K562 (cell line): ENCODE measurements at regions not wholly inside any gene's neighbourhood (a gene's known extent, or its start where the extent isn't known, plus 50 kb on each side); places are given as distances from the start of the nearest gene placed in this dataset.

Source experiments
- ATAC-seq: fragments of 200-7000 bp; cut with Tn5 transposase; 3 replicates; pipeline ENCODE4 v1.9.1; 2020; ENCODE audit warnings: moderate library complexity
- BruUV-seq: library from RNA; stranded (reverse); fragments of 400-500 nt; replicated peaks from 2 replicates; lab custom pipeline; 2021; lab: Mats Ljungman, UMichigan
- CTCF ChIA-PET: fragments of 300-600 bp; formaldehyde crosslinking; extraction: SDS; loops from one replicate; lab custom pipeline; 2021; ENCODE audit warnings: low intra/inter-chr PET ratio; lab: Yijun Ruan, JAX
- POLR2A ChIA-PET: fragments of 300-600, 350-650 bp; sonication (Branson Sonifier 250); formaldehyde crosslinking; extraction: SDS; loops from one replicate; lab custom pipeline; 2021; ENCODE audit warnings: antibody characterized with exemption, inconsistent platforms; lab: Yijun Ruan, JAX
- DNase-seq, 4 experiments: peaks; one replicate each; pipeline versions ENCODE4 v3.0.0 to v3.0.0-alpha.2; 2011 to 2018; ENCODE audit warnings: low spot score in 3 of 4, mixed read lengths in 3 of 4; ENCODE audit errors: extremely low read depth in 1 of 4
- FAIRE-seq: peaks from 2 replicates; lab custom pipeline; 2011; peaks lifted over from hg19 to GRCh38; lab: Jason Lieb, UNC
- H2AFZ ChIP-seq: 2 replicates; pipeline ENCODE4 v1.6.0; 2011; ENCODE audit warnings: low read depth, low read length, control low read depth, inconsistent platforms
- H3K27ac ChIP-seq: fragments of 200-600 bp; 3 replicates; pipeline ENCODE4 v1.8.0; 2011; ENCODE audit warnings: low read depth, mild to moderate bottlenecking, control low read depth, inconsistent platforms, low read length, moderate library complexity, mixed read lengths; ENCODE audit errors: extremely low read depth
- H3K27me3 ChIP-seq, 2 experiments: fragments of 300-600 bp in 1 of 2; 2 replicates in 1 of 2; 3 replicates in 1 of 2; pipeline versions ENCODE4 v1.6.0 to v1.8.0; 2011; ENCODE audit warnings: inconsistent platforms in 2 of 2, low read length in 2 of 2, mild to moderate bottlenecking in 1 of 2, mixed read lengths in 1 of 2, moderate library complexity in 1 of 2; ENCODE audit not compliant: control insufficient read depth in 2 of 2, insufficient read depth in 2 of 2
- H3K36me3 ChIP-seq: fragments of 300-600 bp; 3 replicates; pipeline ENCODE4 v1.8.0; 2011; ENCODE audit warnings: mild to moderate bottlenecking, low read length, inconsistent platforms; ENCODE audit not compliant: control insufficient read depth, insufficient read depth
- H3K4me1 ChIP-seq, 2 experiments: fragments of 200-600 bp in 1 of 2; replicated peaks in 1 of 2; 2 replicates in 1 of 2; 3 replicates in 1 of 2; pipeline versions ENCODE4 v1.5.1 to v1.8.0; 2011; ENCODE audit warnings: inconsistent platforms in 2 of 2, low read length in 2 of 2, mild to moderate bottlenecking in 1 of 2, mixed read lengths in 1 of 2, moderate library complexity in 1 of 2; ENCODE audit not compliant: control insufficient read depth in 2 of 2, insufficient read depth in 2 of 2
- H3K4me2 ChIP-seq: 2 replicates; pipeline ENCODE4 v1.6.1; 2011; ENCODE audit warnings: low read length, control low read depth, inconsistent platforms, mixed read lengths; ENCODE audit not compliant: insufficient read depth
- H3K4me3 ChIP-seq: fragments of 200-600 bp; sonication (generic), shearing (Covaris generic); 2 replicates; pipeline ENCODE4 v1.5.1; 2016; ENCODE audit warnings: control low read depth, inconsistent platforms
- H3K79me2 ChIP-seq: fragments of 200-600 bp; 3 replicates; pipeline ENCODE4 v1.8.0; 2011; ENCODE audit warnings: low read length, inconsistent platforms; ENCODE audit not compliant: control insufficient read depth, insufficient read depth
- H3K9ac ChIP-seq, 2 experiments: 2 replicates each; pipeline versions ENCODE4 v1.6.0 to v1.6.1; 2011; ENCODE audit warnings: low read depth in 2 of 2, low read length in 2 of 2, control low read depth in 1 of 2, inconsistent platforms in 1 of 2, mild to moderate bottlenecking in 1 of 2, mixed read lengths in 1 of 2; ENCODE audit not compliant: insufficient read depth in 1 of 2
- H3K9me1 ChIP-seq: one replicate; pipeline ENCODE4 v1.6.0; 2011; ENCODE audit warnings: inconsistent platforms, mild to moderate bottlenecking, low read length, moderate library complexity; ENCODE audit not compliant: control insufficient read depth, insufficient read depth
- H3K9me3 ChIP-seq: replicated peaks from 2 replicates; pipeline ENCODE4 v1.5.1; 2011; ENCODE audit warnings: low read depth, low read length, inconsistent platforms; ENCODE audit not compliant: control insufficient read depth, insufficient read depth
- H4K20me1 ChIP-seq: replicated peaks from 2 replicates; pipeline ENCODE4 v1.6.1; 2011; ENCODE audit warnings: low read length, inconsistent platforms, mixed read lengths; ENCODE audit not compliant: control insufficient read depth, insufficient read depth
- C11orf30 ChIP-seq: fragments of 450-650 bp; IDR thresholded peaks from 2 replicates; pipeline ENCODE4 v1.6.1; 2016; ENCODE audit warnings: low read depth, mild to moderate bottlenecking
- KLF13 ChIP-seq: fragments of 450-650 bp; IDR thresholded peaks from 2 replicates; pipeline ENCODE4 v1.6.1; 2016; ENCODE audit warnings: missing genetic modification characterization, low read depth, mild to moderate bottlenecking, missing compliant biosample characterization, moderate library complexity, borderline replicate concordance
- OTX1 ChIP-seq: fragments of 450-650 bp; formaldehyde crosslinking; IDR thresholded peaks from 2 replicates; pipeline ENCODE4 v1.4.0; 2022; ENCODE audit warnings: mild to moderate bottlenecking
- PTBP1 ChIP-seq: fragments of 200-400 bp; formaldehyde crosslinking; IDR thresholded peaks from 2 replicates; pipeline ENCODE4 v1.6.1; 2017; ENCODE audit warnings: low read depth, low read length
- RBBP5 ChIP-seq: fragments of 200-600 bp; sonication (generic); IDR thresholded peaks from 2 replicates; pipeline ENCODE4 v1.6.1; 2012; ENCODE audit warnings: borderline replicate concordance, mild to moderate bottlenecking, low read length, control low read depth, inconsistent platforms; ENCODE audit not compliant: insufficient read depth, poor library complexity, severe bottlenecking
- RBM15 ChIP-seq: fragments of 200-400 bp; formaldehyde crosslinking; IDR thresholded peaks from 2 replicates; pipeline ENCODE4 v1.6.1; 2018; ENCODE audit warnings: mild to moderate bottlenecking, low read length, moderate library complexity; ENCODE audit not compliant: insufficient read depth
- TAF1 ChIP-seq: IDR thresholded peaks from 2 replicates; pipeline ENCODE4 v1.6.1; 2011; ENCODE audit warnings: mild to moderate bottlenecking, low read length, moderate library complexity; ENCODE audit not compliant: insufficient read depth, control insufficient read depth, severe bottlenecking; ENCODE audit errors: extremely low read depth
- TEAD2 ChIP-seq: fragments of 450-650 bp; IDR thresholded peaks from 2 replicates; pipeline ENCODE4 v1.6.1; 2016; ENCODE audit warnings: missing genetic modification characterization, control low read depth, missing compliant biosample characterization
- ZBTB8A ChIP-seq: fragments of 450-650 bp; IDR thresholded peaks from 2 replicates; pipeline ENCODE4 v1.6.1; 2018; ENCODE audit warnings: mild to moderate bottlenecking, moderate library complexity; ENCODE audit not compliant: partially characterized antibody
- ZNF584 ChIP-seq: fragments of 200-800 bp; sonication (Bioruptor generic); IDR thresholded peaks from 2 replicates; pipeline ENCODE4 v1.6.1; 2016; ENCODE audit warnings: low read depth, mild to moderate bottlenecking, missing genetic modification characterization, missing compliant biosample characterization
- ZNF586 ChIP-seq: fragments of 450-650 bp; formaldehyde crosslinking; conservative IDR thresholded peaks from 2 replicates; pipeline ENCODE4 v1.4.0; 2020; ENCODE audit warnings: mild to moderate bottlenecking, moderate library complexity
- ZNF778 ChIP-seq: fragments of 450-650 bp; formaldehyde crosslinking; IDR thresholded peaks from 2 replicates; pipeline ENCODE4 v1.4.0; 2020; ENCODE audit warnings: mild to moderate bottlenecking, moderate library complexity
- WGBS: fragments of 100-300 bp; shearing (Covaris generic); methylation state at CpG from one replicate; pipeline ENCODE4 v1.1.6; 2016; ENCODE audit warnings: low coverage, mixed read lengths; ENCODE audit not compliant: insufficient coverage; ENCODE audit errors: missing lambda C conversion rate; 5-methylcytosine and 5-hydroxymethylcytosine counted together
- in situ Hi-C: fragments of 300-500 bp; cut with MboI; formaldehyde crosslinking; loops from 4 replicates; pipeline ENCODE4 v1.15.0; 2018; ENCODE audit warnings: inconsistent platforms, mixed read lengths
- intact Hi-C: fragments of 100-400 bp; cut with micrococcal nuclease; formaldehyde crosslinking; loops from 2 replicates; pipeline ENCODE4 v1.14.2; 2022
- TF ChIP-seq, protein P1 (sequence below): fragments of 450-650 bp; IDR thresholded peaks from 2 replicates; pipeline ENCODE4 v1.6.1; 2018; ENCODE audit warnings: mild to moderate bottlenecking, low read depth; ENCODE audit not compliant: partially characterized antibody
- TF ChIP-seq, protein P2 (sequence below): IDR thresholded peaks from 2 replicates; pipeline ENCODE4 v1.6.1; 2012; ENCODE audit warnings: low read depth, low read length, improper control_type of control experiment, borderline replicate concordance

DNA sequence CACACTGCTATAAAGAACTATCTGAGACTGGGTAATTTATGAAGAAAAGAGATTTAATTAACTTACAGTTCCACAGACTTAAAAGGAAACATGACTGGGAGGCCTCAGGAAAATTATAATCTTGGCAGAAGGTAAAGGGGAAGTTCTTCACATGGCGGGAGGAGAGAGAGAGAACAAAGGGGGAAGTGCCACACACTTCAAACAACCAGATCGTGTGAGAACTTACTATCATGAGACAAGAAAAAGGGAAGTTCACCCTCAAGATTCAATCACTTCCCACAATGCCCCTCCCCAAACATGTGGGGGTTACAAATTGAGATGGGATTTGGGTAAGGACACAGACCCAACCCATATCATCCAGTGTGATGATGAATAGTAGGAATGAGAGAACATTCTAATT is 366.5 kb downstream of the LRFN5 start:
- no peaks in the 10 kb centered on the region for H3K9me1 ChIP-seq
- POLR2A ChIA-PET, result no interaction called here
- no peaks in the 10 kb centered on the region for H3K36me3 ChIP-seq
- no peak for FAIRE-seq
- in situ Hi-C loops (no loop called here), intact Hi-C loops (no loop called here)
- H3K9ac ChIP-seq, result no peak overlapping the region
- CTCF ChIA-PET, result no interaction called here
- no peak for DNase-seq
- no peak for ATAC-seq
- no TSS peak for BruUV-seq
- H4K20me1 ChIP-seq, result no peaks in the 10 kb centered on the region
- 0% methylated on average over 1 of the region's 2 CpGs for WGBS
- no peaks in the 10 kb centered on the region for H3K9me3 ChIP-seq
- no peaks in the 10 kb centered on the region for H3K4me1 ChIP-seq
- no peaks in the 10 kb centered on the region for H3K79me2 ChIP-seq
- H3K4me2 ChIP-seq, result no peak overlapping the region
- no peak overlapping the region for H2AFZ ChIP-seq
- no peak overlapping the region for H3K27ac ChIP-seq
- H3K4me3 ChIP-seq, result no peak overlapping the region
- no peaks in the 10 kb centered on the region for H3K27me3 ChIP-seq
- TF ChIP-seq, protein P1, sequence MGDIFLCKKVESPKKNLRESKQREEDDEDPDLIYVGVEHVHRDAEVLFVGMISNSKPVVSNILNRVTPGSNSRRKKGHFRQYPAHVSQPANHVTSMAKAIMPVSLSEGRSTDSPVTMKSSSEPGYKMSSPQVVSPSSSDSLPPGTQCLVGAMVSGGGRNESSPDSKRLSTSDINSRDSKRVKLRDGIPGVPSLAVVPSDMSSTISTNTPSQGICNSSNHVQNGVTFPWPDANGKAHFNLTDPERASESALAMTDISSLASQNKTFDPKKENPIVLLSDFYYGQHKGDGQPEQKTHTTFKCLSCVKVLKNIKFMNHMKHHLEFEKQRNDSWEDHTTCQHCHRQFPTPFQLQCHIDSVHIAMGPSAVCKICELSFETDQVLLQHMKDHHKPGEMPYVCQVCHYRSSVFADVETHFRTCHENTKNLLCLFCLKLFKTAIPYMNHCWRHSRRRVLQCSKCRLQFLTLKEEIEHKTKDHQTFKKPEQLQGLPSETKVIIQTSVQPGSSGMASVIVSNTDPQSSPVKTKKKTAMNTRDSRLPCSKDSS, result no peak
- TF ChIP-seq RBBP5 (no peak), KLF13 (no peak), ZNF584 (no peak), TEAD2 (no peak), RBM15 (no peak), ZNF778 (no peak), OTX1 (no peak), ZBTB8A (no peak), PTBP1 (no peak), ZNF586 (CRISPR knock-in tag) (no peak), C11orf30 (no peak), TAF1 (no peak)
- TF ChIP-seq, protein P2, sequence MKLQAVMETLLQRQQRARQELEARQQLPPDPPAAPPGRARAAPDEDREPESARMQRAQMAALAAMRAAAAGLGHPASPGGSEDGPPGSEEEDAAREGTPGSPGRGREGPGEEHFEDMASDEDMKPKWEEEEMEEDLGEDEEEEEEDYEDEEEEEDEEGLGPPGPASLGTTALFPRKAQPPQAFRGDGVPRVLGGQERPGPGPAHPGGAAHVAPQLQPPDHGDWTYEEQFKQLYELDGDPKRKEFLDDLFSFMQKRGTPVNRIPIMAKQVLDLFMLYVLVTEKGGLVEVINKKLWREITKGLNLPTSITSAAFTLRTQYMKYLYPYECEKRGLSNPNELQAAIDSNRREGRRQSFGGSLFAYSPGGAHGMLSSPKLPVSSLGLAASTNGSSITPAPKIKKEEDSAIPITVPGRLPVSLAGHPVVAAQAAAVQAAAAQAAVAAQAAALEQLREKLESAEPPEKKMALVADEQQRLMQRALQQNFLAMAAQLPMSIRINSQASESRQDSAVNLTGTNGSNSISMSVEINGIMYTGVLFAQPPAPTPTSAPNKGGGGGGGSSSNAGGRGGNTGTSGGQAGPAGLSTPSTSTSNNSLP, result no peak
